HG03139 (cell line): ENCODE measurements at regions not wholly inside any gene's neighbourhood (a gene's known extent, or its start where the extent isn't known, plus 50 kb on each side); places are given as distances from the start of the nearest gene placed in this dataset.

Experiments
- ATAC-seq: cut with Tn5 transposase; IDR thresholded peaks from one replicate; pipeline ENCODE4 v1.9.1; 2021; ENCODE audit not compliant: unreplicated experiment

GRCh38 chr7:9796241-9796640 is 1177.4 kb upstream of the PHF14 start:
- no peak for ATAC-seq

- no peak for ATAC-seq
Measured at GRCh38 chr7:9822458-9823290, 1151.0 kb upstream of the PHF14 start.

GRCh38 chr7:9835199-9835598 is 1138.5 kb upstream of the PHF14 start:
- no peak for ATAC-seq

- ATAC-seq, result no peak
Measured at GRCh38 chr7:9836671-9837070, 1137.0 kb upstream of the PHF14 start.

GRCh38 chr7:9842301-9842700 is 1131.4 kb upstream of the PHF14 start:
- no peak for ATAC-seq

GRCh38 chr7:9846902-9847301 is 1126.8 kb upstream of the PHF14 start:
- no peak for ATAC-seq

GRCh38 chr7:9854605-9855004 is 1119.1 kb upstream of the PHF14 start:
- no peak for ATAC-seq

GRCh38 chr7:9856668-9857067 is 1117.0 kb upstream of the PHF14 start:
- ATAC-seq, result no peak

- no peak for ATAC-seq
Measured at GRCh38 chr7:9863545-9863944, 1110.1 kb upstream of the PHF14 start.

- ATAC-seq, result no peak
Measured at GRCh38 chr7:9869151-9869550, 1104.5 kb upstream of the PHF14 start.

- no peak for ATAC-seq
Measured at GRCh38 chr7:9869566-9869965, 1104.1 kb upstream of the PHF14 start.

- no peak for ATAC-seq
Measured at GRCh38 chr7:9870674-9871073, 1103.0 kb upstream of the PHF14 start.

GRCh38 chr7:9874182-9874581 is 1099.5 kb upstream of the PHF14 start:
- ATAC-seq, result no peak

GRCh38 chr7:9876053-9876452 is 1097.6 kb upstream of the PHF14 start:
- no peak for ATAC-seq

- ATAC-seq, result no peak
Measured at GRCh38 chr7:9889554-9889953, 1084.1 kb upstream of the PHF14 start.

GRCh38 chr7:9890092-9890491 is 1083.6 kb upstream of the PHF14 start:
- no peak for ATAC-seq

- no peak for ATAC-seq
Measured at GRCh38 chr7:9891056-9891455, 1082.6 kb upstream of the PHF14 start.

- no peak for ATAC-seq
Measured at GRCh38 chr7:9900339-9900738, 1073.3 kb upstream of the PHF14 start.

- no peak for ATAC-seq
Measured at GRCh38 chr7:9921326-9921725, 1052.3 kb upstream of the PHF14 start.

GRCh38 chr7:9937944-9938631 is 1035.6 kb upstream of the PHF14 start:
- ATAC-seq, result no peak

- ATAC-seq, result no peak
Measured at GRCh38 chr7:9939176-9939575, 1034.5 kb upstream of the PHF14 start.

GRCh38 chr7:9945131-9945530 is 1028.5 kb upstream of the PHF14 start:
- no peak for ATAC-seq
